HepG2 (cell line): ENCODE measurements at regions not wholly inside any gene's neighbourhood (a gene's known extent, or its start where the extent isn't known, plus 50 kb on each side); places are given as distances from the start of the nearest gene placed in this dataset.

Source experiments
- ARNT ChIP-seq: fragments of 450-650 bp; IDR thresholded peaks from 2 replicates; pipeline ENCODE4 v1.6.1; 2017
- BCL6 ChIP-seq: IDR thresholded peaks from 2 replicates; pipeline ENCODE4 v1.6.1; 2016; ENCODE audit warnings: missing genetic modification reagents, missing compliant biosample characterization
- BORCS8-MEF2B ChIP-seq: sonication (generic); formaldehyde crosslinking; IDR thresholded peaks from 2 replicates; pipeline ENCODE4 v1.8.0; 2022; ENCODE audit warnings: mild to moderate bottlenecking, missing genetic modification reagents
- CEBPB ChIP-seq: IDR thresholded peaks from 2 replicates; pipeline ENCODE4 v1.6.1; 2011; ENCODE audit warnings: low read depth, low read length, improper control_type of control experiment, borderline replicate concordance
- FOXO1 ChIP-seq: sonication (generic); formaldehyde crosslinking; IDR thresholded peaks from 2 replicates; pipeline ENCODE4 v1.4.0; 2020; ENCODE audit warnings: missing genetic modification reagents
- HOXA3 ChIP-seq: sonication (generic); formaldehyde crosslinking; IDR thresholded peaks from 2 replicates; pipeline ENCODE4 v1.5.0; 2020; ENCODE audit warnings: missing genetic modification reagents
- IKZF4 ChIP-seq: sonication (generic); formaldehyde crosslinking; IDR thresholded peaks from 2 replicates; pipeline ENCODE4 v1.5.1; 2020; ENCODE audit warnings: borderline replicate concordance, mild to moderate bottlenecking, low read depth, missing genetic modification reagents; ENCODE audit errors: not compliant biosample characterization
- KLF12 ChIP-seq: sonication (generic); formaldehyde crosslinking; IDR thresholded peaks from 2 replicates; pipeline ENCODE4 v1.4.0; 2020; ENCODE audit warnings: missing genetic modification reagents, borderline replicate concordance
- LCORL ChIP-seq, 2 experiments: fragments of 450-650 bp in 1 of 2; sonication (generic) in 1 of 2; formaldehyde crosslinking in 1 of 2; IDR thresholded peaks; 2 replicates each; pipeline versions ENCODE4 v1.5.0 to v1.6.1; 2017 to 2020; ENCODE audit warnings: antibody characterized with exemption in 1 of 2, missing genetic modification reagents in 1 of 2
- NCOR1 ChIP-seq: fragments of 200-600 bp; sonication (generic); IDR thresholded peaks from 2 replicates; pipeline ENCODE4 v1.7.0; 2017; ENCODE audit warnings: antibody characterized with exemption, low read length, borderline replicate concordance
- NR3C1 ChIP-seq: sonication (generic); formaldehyde crosslinking; IDR thresholded peaks from 2 replicates; pipeline ENCODE4 v1.4.0; 2020; ENCODE audit warnings: missing genetic modification reagents
- PHF20 ChIP-seq: sonication (generic); formaldehyde crosslinking; IDR thresholded peaks from 2 replicates; pipeline ENCODE4 v1.5.0; 2020; ENCODE audit warnings: mild to moderate bottlenecking, missing genetic modification reagents
- POLR2AphosphoS5 ChIP-seq: IDR thresholded peaks from 2 replicates; pipeline ENCODE4 v1.6.1; 2012; ENCODE audit warnings: low read depth, low read length
- RCOR2 ChIP-seq: IDR thresholded peaks from 2 replicates; pipeline ENCODE4 v1.6.1; 2016; ENCODE audit warnings: missing biosample characterization, missing genetic modification reagents
- RFX5 ChIP-seq: IDR thresholded peaks from 2 replicates; pipeline ENCODE4 v1.6.1; 2011; ENCODE audit warnings: low read depth, low read length, improper control_type of control experiment
- SALL1 ChIP-seq: sonication (generic); formaldehyde crosslinking; IDR thresholded peaks from 2 replicates; pipeline ENCODE4 v1.8.0; 2022; ENCODE audit warnings: mild to moderate bottlenecking, missing genetic modification reagents
- TGIF2 ChIP-seq: IDR thresholded peaks from 2 replicates; pipeline ENCODE4 v1.6.1; 2016; ENCODE audit warnings: control low read depth, missing compliant biosample characterization
- ZNF296 ChIP-seq: sonication (generic); formaldehyde crosslinking; conservative IDR thresholded peaks from 2 replicates; pipeline ENCODE4 v1.5.0; 2020; ENCODE audit warnings: mild to moderate bottlenecking, missing genetic modification reagents
- ZNF331 ChIP-seq: sonication (generic); formaldehyde crosslinking; IDR thresholded peaks from 2 replicates; pipeline ENCODE4 v1.4.0; 2020; ENCODE audit warnings: missing genetic modification reagents
- ZNF34 ChIP-seq: sonication (generic); formaldehyde crosslinking; IDR thresholded peaks from 2 replicates; pipeline ENCODE4 v1.4.0; 2020; ENCODE audit warnings: mild to moderate bottlenecking, missing genetic modification reagents, borderline replicate concordance
- ZNF510 ChIP-seq: sonication (generic); formaldehyde crosslinking; IDR thresholded peaks from 2 replicates; pipeline ENCODE4 v1.4.0; 2020; ENCODE audit warnings: low read depth, mild to moderate bottlenecking, missing genetic modification reagents
- TF ChIP-seq, protein P1 (sequence below): sonication (generic); formaldehyde crosslinking; IDR thresholded peaks from 2 replicates; pipeline ENCODE4 v1.8.0; 2022; ENCODE audit warnings: mild to moderate bottlenecking, missing genetic modification reagents
- TF ChIP-seq, protein P2 (sequence below): sonication (generic); IDR thresholded peaks from 2 replicates; pipeline ENCODE4 v1.6.1; 2016; ENCODE audit warnings: low read depth, borderline replicate concordance
- TF ChIP-seq, protein P3 (sequence below): sonication (generic); formaldehyde crosslinking; IDR thresholded peaks from 2 replicates; pipeline ENCODE4 v1.8.0; 2022; ENCODE audit warnings: mild to moderate bottlenecking, missing genetic modification reagents, borderline replicate concordance
- TF ChIP-seq, protein P4 (sequence below): sonication (generic); formaldehyde crosslinking; IDR thresholded peaks from 2 replicates; pipeline ENCODE4 v1.4.0; 2020; ENCODE audit warnings: missing genetic modification reagents
- TF ChIP-seq, protein P5 (sequence below): sonication (generic); formaldehyde crosslinking; conservative IDR thresholded peaks from 2 replicates; pipeline ENCODE4 v1.8.0; 2022; ENCODE audit warnings: mild to moderate bottlenecking, moderate library complexity, missing genetic modification reagents

DNA sequence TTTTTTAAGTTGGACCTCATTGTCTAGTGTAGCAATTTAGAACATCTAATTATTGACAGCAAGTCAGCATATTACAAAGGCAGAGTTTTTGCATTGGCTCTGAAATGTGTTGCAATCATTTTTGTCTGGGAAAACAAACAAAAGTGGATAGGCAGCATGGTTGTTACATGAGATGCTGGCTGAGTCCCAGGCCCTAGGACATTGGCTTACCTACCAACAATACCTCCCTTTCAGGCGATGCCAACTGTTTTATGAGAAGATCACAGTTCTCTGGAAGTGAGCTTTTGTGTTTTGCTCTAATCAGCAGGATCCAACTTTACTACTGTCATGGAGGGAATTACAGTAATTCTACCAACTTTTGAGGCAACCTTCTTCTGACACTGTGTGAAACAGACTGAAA, 71.5 kb upstream of the CXADR start (continued):
- peak; percentile 47; the same call in 1 of the 2 replicates for TF ChIP-seq TGIF2 (CRISPR knock-in tag)
- TF ChIP-seq CEBPB: peak; percentile 98
- TF ChIP-seq, protein P1, sequence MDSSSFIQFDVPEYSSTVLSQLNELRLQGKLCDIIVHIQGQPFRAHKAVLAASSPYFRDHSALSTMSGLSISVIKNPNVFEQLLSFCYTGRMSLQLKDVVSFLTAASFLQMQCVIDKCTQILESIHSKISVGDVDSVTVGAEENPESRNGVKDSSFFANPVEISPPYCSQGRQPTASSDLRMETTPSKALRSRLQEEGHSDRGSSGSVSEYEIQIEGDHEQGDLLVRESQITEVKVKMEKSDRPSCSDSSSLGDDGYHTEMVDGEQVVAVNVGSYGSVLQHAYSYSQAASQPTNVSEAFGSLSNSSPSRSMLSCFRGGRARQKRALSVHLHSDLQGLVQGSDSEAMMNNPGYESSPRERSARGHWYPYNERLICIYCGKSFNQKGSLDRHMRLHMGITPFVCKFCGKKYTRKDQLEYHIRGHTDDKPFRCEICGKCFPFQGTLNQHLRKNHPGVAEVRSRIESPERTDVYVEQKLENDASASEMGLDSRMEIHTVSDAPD (CRISPR knock-in tag): peak; percentile 37; the same call in 1 of the 2 replicates
- TF ChIP-seq POLR2AphosphoS5: no peak
- peak; percentile 71 for TF ChIP-seq RCOR2 (CRISPR knock-in tag)
- TF ChIP-seq KLF12 (CRISPR knock-in tag): no peak
- TF ChIP-seq BCL6 (CRISPR knock-in tag): peak; percentile 62
- TF ChIP-seq IKZF4: no peak
- TF ChIP-seq, protein P2, sequence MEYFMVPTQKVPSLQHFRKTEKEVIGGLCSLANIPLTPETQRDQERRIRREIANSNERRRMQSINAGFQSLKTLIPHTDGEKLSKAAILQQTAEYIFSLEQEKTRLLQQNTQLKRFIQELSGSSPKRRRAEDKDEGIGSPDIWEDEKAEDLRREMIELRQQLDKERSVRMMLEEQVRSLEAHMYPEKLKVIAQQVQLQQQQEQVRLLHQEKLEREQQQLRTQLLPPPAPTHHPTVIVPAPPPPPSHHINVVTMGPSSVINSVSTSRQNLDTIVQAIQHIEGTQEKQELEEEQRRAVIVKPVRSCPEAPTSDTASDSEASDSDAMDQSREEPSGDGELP: no peak
- TF ChIP-seq ZNF331 (CRISPR knock-in tag): peak; percentile 54; the same call in 1 of the 2 replicates
- peak; percentile 66; the same call in 1 of the 2 replicates for TF ChIP-seq NCOR1
- TF ChIP-seq, protein P3, sequence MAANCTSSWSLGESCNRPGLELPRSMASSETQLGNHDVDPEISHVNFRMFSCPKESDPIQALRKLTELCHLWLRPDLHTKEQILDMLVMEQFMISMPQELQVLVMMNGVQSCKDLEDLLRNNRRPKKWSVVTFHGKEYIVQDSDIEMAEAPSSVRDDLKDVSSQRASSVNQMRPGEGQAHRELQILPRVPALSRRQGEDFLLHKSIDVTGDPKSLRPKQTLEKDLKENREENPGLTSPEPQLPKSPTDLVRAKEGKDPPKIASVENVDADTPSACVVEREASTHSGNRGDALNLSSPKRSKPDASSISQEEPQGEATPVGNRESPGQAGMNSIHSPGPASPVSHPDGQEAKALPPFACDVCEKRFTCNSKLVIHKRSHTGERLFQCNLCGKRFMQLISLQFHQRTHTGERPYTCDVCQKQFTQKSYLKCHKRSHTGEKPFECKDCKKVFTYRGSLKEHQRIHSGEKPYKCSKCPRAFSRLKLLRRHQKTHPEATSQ (CRISPR knock-in tag): 0 out of 2 replicates have a peak, but pooled peaks have one; percentile 20
- peak; percentile 52; the same call in 1 of the 2 replicates for TF ChIP-seq FOXO1 (CRISPR knock-in tag)
- no peak for TF ChIP-seq ARNT
- TF ChIP-seq HOXA3: peak; percentile 42; the same call in 1 of the 2 replicates
- TF ChIP-seq PHF20 (CRISPR knock-in tag): 0 out of 2 replicates have a peak, but pooled peaks have one; percentile 23
- TF ChIP-seq BORCS8-MEF2B (CRISPR knock-in tag): no peak
- TF ChIP-seq, protein P4, sequence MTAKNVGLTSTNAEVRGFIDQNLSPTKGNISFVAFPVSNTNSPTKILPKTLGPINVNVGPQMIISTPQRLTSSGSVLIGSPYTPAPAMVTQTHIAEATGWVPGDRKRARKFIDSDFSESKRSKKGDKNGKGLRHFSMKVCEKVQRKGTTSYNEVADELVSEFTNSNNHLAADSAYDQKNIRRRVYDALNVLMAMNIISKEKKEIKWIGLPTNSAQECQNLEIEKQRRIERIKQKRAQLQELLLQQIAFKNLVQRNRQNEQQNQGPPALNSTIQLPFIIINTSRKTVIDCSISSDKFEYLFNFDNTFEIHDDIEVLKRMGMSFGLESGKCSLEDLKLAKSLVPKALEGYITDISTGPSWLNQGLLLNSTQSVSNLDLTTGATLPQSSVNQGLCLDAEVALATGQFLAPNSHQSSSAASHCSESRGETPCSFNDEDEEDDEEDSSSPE: 0 out of 2 replicates have a peak, but pooled peaks have one; percentile 25
- TF ChIP-seq, protein P5, sequence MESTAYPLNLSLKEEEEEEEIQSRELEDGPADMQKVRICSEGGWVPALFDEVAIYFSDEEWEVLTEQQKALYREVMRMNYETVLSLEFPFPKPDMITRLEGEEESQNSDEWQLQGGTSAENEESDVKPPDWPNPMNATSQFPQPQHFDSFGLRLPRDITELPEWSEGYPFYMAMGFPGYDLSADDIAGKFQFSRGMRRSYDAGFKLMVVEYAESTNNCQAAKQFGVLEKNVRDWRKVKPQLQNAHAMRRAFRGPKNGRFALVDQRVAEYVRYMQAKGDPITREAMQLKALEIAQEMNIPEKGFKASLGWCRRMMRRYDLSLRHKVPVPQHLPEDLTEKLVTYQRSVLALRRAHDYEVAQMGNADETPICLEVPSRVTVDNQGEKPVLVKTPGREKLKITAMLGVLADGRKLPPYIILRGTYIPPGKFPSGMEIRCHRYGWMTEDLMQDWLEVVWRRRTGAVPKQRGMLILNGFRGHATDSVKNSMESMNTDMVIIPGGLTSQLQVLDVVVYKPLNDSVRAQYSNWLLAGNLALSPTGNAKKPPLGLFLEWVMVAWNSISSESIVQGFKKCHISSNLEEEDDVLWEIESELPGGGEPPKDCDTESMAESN (CRISPR knock-in tag): no peak
- TF ChIP-seq NR3C1 (CRISPR knock-in tag): no peak
- TF ChIP-seq ZNF34 (CRISPR knock-in tag): no peak
- TF ChIP-seq ZNF510 (CRISPR knock-in tag): no peak
- no peak for TF ChIP-seq RFX5
- no peak for TF ChIP-seq ZNF296
- TF ChIP-seq SALL1 (CRISPR knock-in tag): peak; percentile 70; the same call in 1 of the 2 replicates
- TF ChIP-seq LCORL (IDR thresholded peaks at IDR 0.05): no peak
- peak; percentile 82 for TF ChIP-seq LCORL (CRISPR knock-in tag; IDR thresholded peaks at IDR 0.05)
